ENCODE measurements at regions not wholly inside any gene's neighbourhood (a gene's known extent, or its start where the extent isn't known, plus 50 kb on each side); places are given as distances from the start of the nearest gene placed in this dataset.

DNA sequence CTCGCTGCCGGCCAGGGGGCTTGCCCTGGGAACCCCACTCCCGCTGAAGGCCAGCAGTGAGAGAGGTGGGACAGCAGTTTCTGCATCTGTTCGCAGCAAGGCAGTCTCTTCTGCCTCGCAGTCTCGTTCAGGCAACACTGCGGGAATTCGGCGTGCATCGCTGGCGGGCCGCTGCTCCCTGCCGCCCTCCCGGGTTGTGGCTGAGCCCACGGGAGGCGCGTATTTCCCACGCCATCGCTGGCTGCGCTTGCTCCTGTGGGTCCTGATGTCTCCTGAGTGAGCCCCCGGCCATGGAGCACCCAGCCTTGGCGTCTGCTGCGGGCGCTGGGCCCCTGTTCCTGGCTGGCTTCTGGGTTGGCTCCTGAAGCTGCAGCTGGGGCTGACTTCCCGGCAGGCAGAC, 227.9 kb downstream of the TEX29 start:
- Histone ChIP-seq H3K9ac (ENCODE audit: low read length) (no peak overlapping the region), H3K9me2 (replicated peaks; ENCODE audit: insufficient read depth, low read length) (no peaks in the 10 kb centered on the region), H3K4me2 (ENCODE audit: low read depth, low read length, poor library complexity, severe bottlenecking) (no peak overlapping the region), H3K4me3 (ENCODE audit: insufficient read depth, low read length, poor library complexity, severe bottlenecking) (no peak overlapping the region), H3K36me3 (ENCODE audit: low read length) (no peaks in the 10 kb centered on the region), H3K79me2 (ENCODE audit: insufficient read depth, low read length) (no peaks in the 10 kb centered on the region), H3K9me3 (ENCODE audit: insufficient read depth, low read length) (no peaks in the 10 kb centered on the region), H3K27ac (ENCODE audit: low read depth, low read length) (no peak overlapping the region), H3F3A (ENCODE audit: insufficient read depth) (no peaks in the 10 kb centered on the region), H4K20me1 (ENCODE audit: low read depth, low read length) (no peaks in the 10 kb centered on the region), H2AFZ (ENCODE audit: low read depth, low read length, severe bottlenecking) (no peak overlapping the region), H3K27me3 (ENCODE audit: low read length) (no peaks in the 10 kb centered on the region)
- TF ChIP-seq, protein P1, sequence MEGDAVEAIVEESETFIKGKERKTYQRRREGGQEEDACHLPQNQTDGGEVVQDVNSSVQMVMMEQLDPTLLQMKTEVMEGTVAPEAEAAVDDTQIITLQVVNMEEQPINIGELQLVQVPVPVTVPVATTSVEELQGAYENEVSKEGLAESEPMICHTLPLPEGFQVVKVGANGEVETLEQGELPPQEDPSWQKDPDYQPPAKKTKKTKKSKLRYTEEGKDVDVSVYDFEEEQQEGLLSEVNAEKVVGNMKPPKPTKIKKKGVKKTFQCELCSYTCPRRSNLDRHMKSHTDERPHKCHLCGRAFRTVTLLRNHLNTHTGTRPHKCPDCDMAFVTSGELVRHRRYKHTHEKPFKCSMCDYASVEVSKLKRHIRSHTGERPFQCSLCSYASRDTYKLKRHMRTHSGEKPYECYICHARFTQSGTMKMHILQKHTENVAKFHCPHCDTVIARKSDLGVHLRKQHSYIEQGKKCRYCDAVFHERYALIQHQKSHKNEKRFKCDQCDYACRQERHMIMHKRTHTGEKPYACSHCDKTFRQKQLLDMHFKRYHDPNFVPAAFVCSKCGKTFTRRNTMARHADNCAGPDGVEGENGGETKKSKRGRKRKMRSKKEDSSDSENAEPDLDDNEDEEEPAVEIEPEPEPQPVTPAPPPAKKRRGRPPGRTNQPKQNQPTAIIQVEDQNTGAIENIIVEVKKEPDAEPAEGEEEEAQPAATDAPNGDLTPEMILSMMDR (IDR thresholded peaks at IDR 0.05; ENCODE audit: insufficient read depth, low read length, poor library complexity, severe bottlenecking): no peak
- TF ChIP-seq EZH2phosphoT487 (conservative IDR thresholded peaks at IDR 0.05; ENCODE audit: low read length): no peak

DNA sequence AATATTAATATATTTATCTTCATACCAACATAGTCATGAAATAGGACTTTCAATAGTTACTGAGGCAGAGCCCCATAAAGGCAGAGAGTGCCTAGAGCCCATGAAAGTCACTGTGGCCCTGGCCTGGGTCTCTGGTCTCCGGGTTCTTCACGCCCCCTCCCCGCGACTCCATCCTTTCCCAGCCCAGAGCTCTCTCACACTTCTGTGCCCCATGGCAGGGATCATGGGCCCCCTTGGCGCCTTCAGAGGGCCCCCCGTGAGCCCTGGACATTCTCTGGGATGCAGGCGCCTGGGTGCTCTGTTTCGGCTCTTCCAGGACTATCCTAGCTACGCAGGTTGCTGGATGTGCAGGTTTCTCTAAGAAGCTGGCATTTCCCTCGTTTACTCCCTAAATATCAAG, 228.4 kb downstream of the TEX29 start:
- no peak for TF ChIP-seq EZH2phosphoT487 (conservative IDR thresholded peaks at IDR 0.05; ENCODE audit: low read length)
- TF ChIP-seq, protein P1 (IDR thresholded peaks at IDR 0.05; ENCODE audit: insufficient read depth, low read length, poor library complexity, severe bottlenecking): no peak
- Histone ChIP-seq H3K9ac (ENCODE audit: low read length) (no peak overlapping the region), H3K4me2 (ENCODE audit: low read depth, low read length, poor library complexity, severe bottlenecking) (no peak overlapping the region), H3K4me3 (ENCODE audit: insufficient read depth, low read length, poor library complexity, severe bottlenecking) (no peak overlapping the region), H4K20me1 (ENCODE audit: low read depth, low read length) (no peaks in the 10 kb centered on the region), H3K27ac (ENCODE audit: low read depth, low read length) (no peak overlapping the region), H3K36me3 (ENCODE audit: low read length) (no peaks in the 10 kb centered on the region), H2AFZ (ENCODE audit: low read depth, low read length, severe bottlenecking) (no peak overlapping the region), H3F3A (ENCODE audit: insufficient read depth) (no peaks in the 10 kb centered on the region), H3K9me3 (ENCODE audit: insufficient read depth, low read length) (no peaks in the 10 kb centered on the region), H3K9me2 (replicated peaks; ENCODE audit: insufficient read depth, low read length) (no peaks in the 10 kb centered on the region), H3K79me2 (ENCODE audit: insufficient read depth, low read length) (no peaks in the 10 kb centered on the region), H3K27me3 (ENCODE audit: low read length) (no peaks in the 10 kb centered on the region)

DNA sequence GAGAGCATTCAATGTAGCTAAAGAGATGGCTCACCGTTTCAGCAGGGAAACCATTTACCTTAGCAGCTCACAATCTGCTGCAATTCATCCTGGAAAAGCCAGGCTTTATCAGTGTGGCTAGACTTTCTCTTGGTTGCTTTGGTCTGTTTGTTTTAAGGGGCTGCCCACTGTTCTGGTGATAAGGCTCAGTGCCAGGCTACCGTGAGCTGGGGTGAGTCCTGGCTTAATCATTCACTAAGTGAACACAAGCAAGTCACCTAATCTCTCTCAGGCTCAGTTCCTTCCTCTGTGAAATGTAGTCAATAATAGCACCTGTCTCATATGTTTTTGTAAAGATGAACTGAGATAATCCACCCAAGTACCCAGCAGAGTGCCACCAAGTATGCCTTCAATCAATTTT, 229.0 kb downstream of the TEX29 start:
- no peaks in the 10 kb centered on the region for H3F3A ChIP-seq (ENCODE audit: insufficient read depth)
- TF ChIP-seq, protein P1 (IDR thresholded peaks at IDR 0.05; ENCODE audit: insufficient read depth, low read length, poor library complexity, severe bottlenecking): no peak
- TF ChIP-seq EZH2phosphoT487 (conservative IDR thresholded peaks at IDR 0.05; ENCODE audit: low read length): no peak
- no peak overlapping the region for H3K27ac ChIP-seq (ENCODE audit: low read depth, low read length)
- no peaks in the 10 kb centered on the region for H4K20me1 ChIP-seq (ENCODE audit: low read depth, low read length)
- no peak overlapping the region for H2AFZ ChIP-seq (ENCODE audit: low read depth, low read length, severe bottlenecking)
- no peaks in the 10 kb centered on the region for H3K27me3 ChIP-seq (ENCODE audit: low read length)
- H3K79me2 ChIP-seq (ENCODE audit: insufficient read depth, low read length): no peaks in the 10 kb centered on the region
- H3K9ac ChIP-seq (ENCODE audit: low read length): no peak overlapping the region
- no peak overlapping the region for H3K4me3 ChIP-seq (ENCODE audit: insufficient read depth, low read length, poor library complexity, severe bottlenecking)
- no peak overlapping the region for H3K4me2 ChIP-seq (ENCODE audit: low read depth, low read length, poor library complexity, severe bottlenecking)
- H3K36me3 ChIP-seq (ENCODE audit: low read length): no peaks in the 10 kb centered on the region
- no peaks in the 10 kb centered on the region for H3K9me2 ChIP-seq (replicated peaks; ENCODE audit: insufficient read depth, low read length)
- H3K9me3 ChIP-seq (ENCODE audit: insufficient read depth, low read length): no peaks in the 10 kb centered on the region
